Chondrocyte (in vitro differentiated cells): ENCODE measurements at regions not wholly inside any gene's neighbourhood (a gene's known extent, or its start where the extent isn't known, plus 50 kb on each side); places are given as distances from the start of the nearest gene placed in this dataset.

Experiments
- DNase-seq: peaks from one replicate; pipeline ENCODE4 v3.0.0; 2021; ENCODE audit warnings: mixed read lengths, low spot score
- H3K27ac Mint-ChIP-seq: one replicate; pipeline ENCODE4 v1.8.0; 2021; ENCODE audit warnings: mild to moderate bottlenecking, moderate library complexity, mixed read lengths; ENCODE audit not compliant: unreplicated experiment
- H3K27me3 Mint-ChIP-seq: 2 replicates; pipeline ENCODE4 v1.8.0; 2021; ENCODE audit warnings: low read depth, mixed read lengths
- H3K36me3 Mint-ChIP-seq: 2 replicates; pipeline ENCODE4 v1.8.0; 2021; ENCODE audit warnings: low read depth, mixed read lengths
- H3K4me1 Mint-ChIP-seq: 2 replicates; pipeline ENCODE4 v1.8.0; 2021; ENCODE audit warnings: low read depth, mild to moderate bottlenecking, mixed read lengths
- H3K4me3 Mint-ChIP-seq: one replicate; pipeline ENCODE4 v1.8.0; 2021; ENCODE audit warnings: mild to moderate bottlenecking, moderate library complexity, mixed read lengths; ENCODE audit not compliant: unreplicated experiment
- H3K9me3 Mint-ChIP-seq: 2 replicates; pipeline ENCODE4 v1.8.0; 2021; ENCODE audit warnings: low read depth, mixed read lengths
- TF ChIP-seq, protein P1 (sequence below): fragments of 200-600 bp; sonication (generic); IDR thresholded peaks from 2 replicates; pipeline ENCODE4 v1.5.0; 2021; ENCODE audit warnings: antibody characterized with exemption, mild to moderate bottlenecking, moderate library complexity

- peaks cover 6% of the 10 kb centered on the region for H3K4me1 Mint-ChIP-seq
- no peak for DNase-seq
- H3K4me3 Mint-ChIP-seq: no peak overlapping the region
- no peaks in the 10 kb centered on the region for H3K9me3 Mint-ChIP-seq
- no peaks in the 10 kb centered on the region for H3K36me3 Mint-ChIP-seq
- TF ChIP-seq, protein P1, sequence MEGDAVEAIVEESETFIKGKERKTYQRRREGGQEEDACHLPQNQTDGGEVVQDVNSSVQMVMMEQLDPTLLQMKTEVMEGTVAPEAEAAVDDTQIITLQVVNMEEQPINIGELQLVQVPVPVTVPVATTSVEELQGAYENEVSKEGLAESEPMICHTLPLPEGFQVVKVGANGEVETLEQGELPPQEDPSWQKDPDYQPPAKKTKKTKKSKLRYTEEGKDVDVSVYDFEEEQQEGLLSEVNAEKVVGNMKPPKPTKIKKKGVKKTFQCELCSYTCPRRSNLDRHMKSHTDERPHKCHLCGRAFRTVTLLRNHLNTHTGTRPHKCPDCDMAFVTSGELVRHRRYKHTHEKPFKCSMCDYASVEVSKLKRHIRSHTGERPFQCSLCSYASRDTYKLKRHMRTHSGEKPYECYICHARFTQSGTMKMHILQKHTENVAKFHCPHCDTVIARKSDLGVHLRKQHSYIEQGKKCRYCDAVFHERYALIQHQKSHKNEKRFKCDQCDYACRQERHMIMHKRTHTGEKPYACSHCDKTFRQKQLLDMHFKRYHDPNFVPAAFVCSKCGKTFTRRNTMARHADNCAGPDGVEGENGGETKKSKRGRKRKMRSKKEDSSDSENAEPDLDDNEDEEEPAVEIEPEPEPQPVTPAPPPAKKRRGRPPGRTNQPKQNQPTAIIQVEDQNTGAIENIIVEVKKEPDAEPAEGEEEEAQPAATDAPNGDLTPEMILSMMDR: no peak
- no peak overlapping the region for H3K27ac Mint-ChIP-seq
- no peaks in the 10 kb centered on the region for H3K27me3 Mint-ChIP-seq
Measured at GRCh38 chr3:72690629-72691028, 157.6 kb downstream of the SHQ1 start.

- Mint-ChIP-seq H3K4me3 (no peak overlapping the region), H3K4me1 (peaks cover 7% of the 10 kb centered on the region), H3K27ac (no peak overlapping the region), H3K36me3 (peaks cover 5% of the 10 kb centered on the region), H3K27me3 (peaks cover 11% of the 10 kb centered on the region), H3K9me3 (peaks cover 4% of the 10 kb centered on the region)
- TF ChIP-seq, protein P1: no peak
- DNase-seq: no peak
Measured at GRCh38 chr3:72682936-72683452, 165.3 kb downstream of the SHQ1 start.

DNA sequence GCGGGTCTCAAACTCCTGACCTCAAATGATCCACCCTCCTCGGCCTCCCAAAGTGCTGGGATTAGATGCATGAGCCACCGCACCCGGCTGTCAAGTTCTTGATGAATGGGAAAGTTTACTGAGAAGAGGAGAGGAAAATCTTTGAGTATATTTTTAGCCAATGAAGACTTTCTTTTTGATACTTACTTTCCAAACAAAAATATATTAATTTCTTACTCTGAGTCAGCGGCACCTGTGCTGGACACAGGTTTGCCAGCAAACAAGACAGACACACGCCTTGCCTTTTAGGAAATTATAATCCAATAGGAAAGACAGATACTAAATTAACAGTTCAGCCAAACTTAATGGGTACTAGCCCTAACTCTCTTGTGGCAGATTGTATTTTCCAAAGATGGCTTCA, 166.6 kb downstream of the SHQ1 start:
- TF ChIP-seq, protein P1: no peak
- no peak for DNase-seq
- Mint-ChIP-seq H3K9me3 (peaks cover 4% of the 10 kb centered on the region), H3K36me3 (peaks cover 5% of the 10 kb centered on the region), H3K27ac (no peak overlapping the region), H3K27me3 (peaks cover 11% of the 10 kb centered on the region), H3K4me1 (peaks cover 7% of the 10 kb centered on the region), H3K4me3 (no peak overlapping the region)

DNA sequence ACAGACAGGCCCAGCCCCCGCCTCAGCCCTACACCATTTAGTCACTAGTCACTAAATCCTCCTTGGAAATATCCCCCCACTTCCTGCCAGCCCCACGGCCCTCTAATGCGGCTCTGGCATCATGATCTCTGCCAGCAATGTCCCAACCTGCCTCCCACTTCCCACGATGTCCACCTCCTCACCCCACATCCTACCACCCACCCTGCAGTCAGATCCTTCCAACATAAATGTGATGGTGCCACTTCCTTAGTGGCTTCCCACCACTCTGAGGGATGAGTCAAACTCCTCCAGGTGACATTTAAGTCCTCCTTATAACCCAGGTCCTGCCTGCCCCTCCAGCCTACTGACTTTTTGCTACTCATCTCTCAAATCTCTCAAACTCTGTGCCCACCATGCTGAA, 167.5 kb downstream of the SHQ1 start:
- Mint-ChIP-seq H3K4me3 (no peak overlapping the region), H3K9me3 (peaks cover 4% of the 10 kb centered on the region), H3K27me3 (peaks cover 11% of the 10 kb centered on the region), H3K36me3 (peaks cover 5% of the 10 kb centered on the region), H3K27ac (no peak overlapping the region), H3K4me1 (peaks cover 7% of the 10 kb centered on the region)
- DNase-seq: no peak
- TF ChIP-seq, protein P1: no peak

DNA sequence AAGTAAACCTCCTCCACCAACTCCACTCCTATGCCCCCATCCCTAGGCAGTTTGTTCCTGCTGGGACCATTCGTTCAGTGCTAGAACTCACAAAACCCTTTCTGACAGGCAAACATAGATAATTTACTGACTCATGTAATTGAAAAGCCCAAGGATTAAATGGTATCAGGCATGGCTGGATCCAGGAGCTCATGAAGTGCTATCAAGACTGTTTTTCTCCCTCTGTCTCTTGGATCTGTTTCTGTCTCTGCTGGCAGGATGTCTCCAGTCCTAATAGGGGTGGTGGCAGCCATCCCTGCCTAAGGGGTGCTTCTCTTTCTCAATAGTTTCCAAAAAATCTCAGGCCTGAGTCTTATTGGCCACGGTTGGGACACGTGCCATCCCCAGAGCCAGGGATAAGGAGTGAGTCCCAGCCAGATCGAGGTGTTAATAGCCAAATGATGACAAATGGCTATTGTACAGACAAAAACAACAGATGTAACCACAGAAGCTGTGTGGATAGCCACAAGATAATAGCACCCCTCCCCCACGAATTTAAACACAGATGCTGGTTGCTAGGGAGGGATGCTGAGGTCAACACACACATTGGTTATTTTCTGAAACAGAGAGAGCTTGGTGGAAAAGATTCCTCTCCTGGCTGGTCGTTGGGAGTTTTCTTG, 168.6 kb downstream of the SHQ1 start:
- peaks cover 4% of the 10 kb centered on the region for H3K9me3 Mint-ChIP-seq
- H3K27ac Mint-ChIP-seq: no peak overlapping the region
- H3K4me1 Mint-ChIP-seq: peaks cover 7% of the 10 kb centered on the region
- DNase-seq: no peak
- H3K36me3 Mint-ChIP-seq: peaks cover 5% of the 10 kb centered on the region
- TF ChIP-seq, protein P1: no peak
- H3K27me3 Mint-ChIP-seq: peaks cover 10% of the 10 kb centered on the region
- no peak overlapping the region for H3K4me3 Mint-ChIP-seq
